H9 (cell line): ENCODE measurements at regions not wholly inside any gene's neighbourhood (a gene's known extent, or its start where the extent isn't known, plus 50 kb on each side); places are given as distances from the start of the nearest gene placed in this dataset.

Experiments
- DNase-seq: peaks from one replicate; pipeline ENCODE4 v3.0.0-alpha.2; 2017
- H2AFZ ChIP-seq: one replicate; pipeline ENCODE4 v1.6.1; 2013; ENCODE audit warnings: mild to moderate bottlenecking, low read length, control low read depth, moderate library complexity
- H2AK5ac ChIP-seq: 2 replicates; pipeline ENCODE4 v1.6.1; 2013; ENCODE audit warnings: low read length, control low read depth, mixed read lengths; ENCODE audit not compliant: insufficient read length
- H2BK120ac ChIP-seq: one replicate; pipeline ENCODE4 v1.6.1; 2013; ENCODE audit warnings: low read depth, mild to moderate bottlenecking, low read length, control low read depth, inconsistent platforms; ENCODE audit not compliant: poor library complexity, severe bottlenecking
- H2BK12ac ChIP-seq: 2 replicates; pipeline ENCODE4 v1.6.1; 2013; ENCODE audit warnings: low read length, control low read depth, mixed read lengths, low read depth; ENCODE audit not compliant: insufficient read length
- H2BK15ac ChIP-seq: 2 replicates; pipeline ENCODE4 v1.6.1; 2013; ENCODE audit warnings: low read depth, low read length, control low read depth
- H2BK20ac ChIP-seq: one replicate; pipeline ENCODE4 v1.6.1; 2013; ENCODE audit warnings: low read depth, mild to moderate bottlenecking, low read length, control low read depth, inconsistent platforms; ENCODE audit not compliant: poor library complexity, severe bottlenecking
- H2BK5ac ChIP-seq: 2 replicates; pipeline ENCODE4 v1.6.1; 2013; ENCODE audit warnings: low read length, control low read depth, mixed read lengths; ENCODE audit not compliant: insufficient read length
- H3K14ac ChIP-seq: 2 replicates; pipeline ENCODE4 v1.6.1; 2013; ENCODE audit warnings: low read length, control low read depth; ENCODE audit not compliant: insufficient read depth
- H3K18ac ChIP-seq: 2 replicates; pipeline ENCODE4 v1.6.1; 2013; ENCODE audit warnings: low read depth, mild to moderate bottlenecking, mixed read lengths, low read length, control low read depth; ENCODE audit not compliant: insufficient read length
- H3K23ac ChIP-seq: 2 replicates; pipeline ENCODE4 v1.6.1; 2013; ENCODE audit warnings: low read length, control low read depth, mixed read lengths, low read depth; ENCODE audit not compliant: insufficient read length
- H3K23me2 ChIP-seq: 2 replicates; pipeline ENCODE4 v1.6.1; 2013; ENCODE audit warnings: low read depth, mild to moderate bottlenecking, mixed read lengths, low read length, control low read depth; ENCODE audit not compliant: insufficient read length, poor library complexity, severe bottlenecking
- H3K27ac ChIP-seq: 2 replicates; pipeline ENCODE4 v1.5.1; 2013; ENCODE audit warnings: low read length, control low read depth, mixed read lengths, low read depth; ENCODE audit not compliant: insufficient read length
- H3K27me3 ChIP-seq: 2 replicates; pipeline ENCODE4 v1.6.1; 2013; ENCODE audit warnings: low read length, control low read depth, inconsistent platforms; ENCODE audit not compliant: insufficient read depth
- H3K4ac ChIP-seq: 2 replicates; pipeline ENCODE4 v1.6.1; 2013; ENCODE audit warnings: low read depth, mild to moderate bottlenecking, control low read depth, inconsistent platforms, low read length, moderate library complexity
- H3K4me1 ChIP-seq: 2 replicates; pipeline ENCODE4 v1.6.1; 2013; ENCODE audit warnings: low read length, control low read depth, inconsistent platforms; ENCODE audit not compliant: insufficient read depth
- H3K4me2 ChIP-seq: 2 replicates; pipeline ENCODE4 v1.6.1; 2013; ENCODE audit warnings: low read length, control low read depth, mixed read lengths; ENCODE audit not compliant: insufficient read length, insufficient read depth
- H3K56ac ChIP-seq: 2 replicates; pipeline ENCODE4 v1.6.1; 2013; ENCODE audit warnings: low read depth, mild to moderate bottlenecking, mixed read lengths, low read length, control low read depth; ENCODE audit not compliant: insufficient read length
- H3K79me1 ChIP-seq: 2 replicates; pipeline ENCODE4 v1.6.1; 2013; ENCODE audit warnings: low read depth, mild to moderate bottlenecking, moderate library complexity, low read length, control low read depth, inconsistent platforms; ENCODE audit not compliant: insufficient read depth, poor library complexity, severe bottlenecking
- H3K79me2 ChIP-seq: 2 replicates; pipeline ENCODE4 v1.6.1; 2013; ENCODE audit warnings: low read length, control low read depth, inconsistent platforms; ENCODE audit not compliant: insufficient read depth
- H3K9ac ChIP-seq: 2 replicates; pipeline ENCODE4 v1.6.1; 2013; ENCODE audit warnings: low read length, control low read depth, mixed read lengths; ENCODE audit not compliant: insufficient read length; ENCODE audit errors: extremely low read depth
- H3K9me3 ChIP-seq: one replicate; pipeline ENCODE4 v1.6.1; 2013; ENCODE audit warnings: low read depth, low read length, inconsistent platforms; ENCODE audit not compliant: control insufficient read depth
- H3T11ph ChIP-seq: one replicate; pipeline ENCODE4 v1.6.1; 2013; ENCODE audit warnings: mild to moderate bottlenecking, low read length, control low read depth, inconsistent platforms
- H4K20me1 ChIP-seq: one replicate; pipeline ENCODE4 v1.6.1; 2013; ENCODE audit not compliant: control insufficient read depth, insufficient read length, insufficient read depth
- H4K5ac ChIP-seq: 2 replicates; pipeline ENCODE4 v1.6.1; 2013; ENCODE audit warnings: low read depth, mild to moderate bottlenecking, mixed read lengths, low read length, control low read depth; ENCODE audit not compliant: insufficient read length
- H4K8ac ChIP-seq: replicated peaks from 2 replicates; pipeline ENCODE4 v1.6.1; 2013; ENCODE audit warnings: low read length, control low read depth, mixed read lengths, low read depth; ENCODE audit not compliant: insufficient read length
- H4K91ac ChIP-seq: 2 replicates; pipeline ENCODE4 v1.6.1; 2013; ENCODE audit warnings: low read depth, mild to moderate bottlenecking, moderate library complexity, mixed read lengths, low read length, control low read depth; ENCODE audit not compliant: insufficient read length
- H3K27ac Mint-ChIP-seq, 3 experiments: 2 replicates in 2 of 3; 3 replicates in 1 of 3; pipeline ENCODE4 v1.8.0; 2020 to 2021; ENCODE audit warnings: mixed read lengths in 3 of 3, mild to moderate bottlenecking in 1 of 3, moderate library complexity in 1 of 3
- H3K27me3 Mint-ChIP-seq: 2 replicates; pipeline ENCODE4 v1.8.0; 2021; ENCODE audit warnings: low read depth, mild to moderate bottlenecking, moderate library complexity, mixed read lengths
- H3K36me3 Mint-ChIP-seq, 3 experiments: 2 replicates in 2 of 3; 3 replicates in 1 of 3; pipeline ENCODE4 v1.8.0; 2020 to 2021; ENCODE audit warnings: low read depth in 3 of 3, mixed read lengths in 3 of 3; ENCODE audit not compliant: insufficient read depth in 1 of 3
- H3K4me1 Mint-ChIP-seq, 2 experiments: 2 replicates each; pipeline ENCODE4 v1.8.0; 2020; ENCODE audit warnings: mixed read lengths in 2 of 2
- H3K4me3 Mint-ChIP-seq, 2 experiments: 2 replicates in 1 of 2; 3 replicates in 1 of 2; pipeline ENCODE4 v1.8.0; 2020 to 2021; ENCODE audit warnings: mild to moderate bottlenecking in 2 of 2, mixed read lengths in 2 of 2, moderate library complexity in 1 of 2
- H3K9me3 Mint-ChIP-seq, 2 experiments: 2 replicates in 1 of 2; 3 replicates in 1 of 2; pipeline ENCODE4 v1.8.0; 2020; ENCODE audit warnings: mild to moderate bottlenecking in 2 of 2, mixed read lengths in 2 of 2, moderate library complexity in 1 of 2
- WGBS: extraction: QIAGEN DNeasy Blood & Tissue Kit; methylation state at CpG from one replicate; pipeline ENCODE4 v1.1.7; 2013; ENCODE audit warnings: missing lambda C conversion rate, low lambda C conversion rate, mixed read lengths; ENCODE audit not compliant: insufficient read length; ENCODE audit errors: extremely low coverage; 5-methylcytosine and 5-hydroxymethylcytosine counted together
- TF ChIP-seq, protein P1 (sequence below): fragments of 200-600 bp; sonication (generic); conservative IDR thresholded peaks from 3 replicates; pipeline ENCODE4 v1.8.0; 2021; ENCODE audit warnings: antibody characterized with exemption, mild to moderate bottlenecking

DNA sequence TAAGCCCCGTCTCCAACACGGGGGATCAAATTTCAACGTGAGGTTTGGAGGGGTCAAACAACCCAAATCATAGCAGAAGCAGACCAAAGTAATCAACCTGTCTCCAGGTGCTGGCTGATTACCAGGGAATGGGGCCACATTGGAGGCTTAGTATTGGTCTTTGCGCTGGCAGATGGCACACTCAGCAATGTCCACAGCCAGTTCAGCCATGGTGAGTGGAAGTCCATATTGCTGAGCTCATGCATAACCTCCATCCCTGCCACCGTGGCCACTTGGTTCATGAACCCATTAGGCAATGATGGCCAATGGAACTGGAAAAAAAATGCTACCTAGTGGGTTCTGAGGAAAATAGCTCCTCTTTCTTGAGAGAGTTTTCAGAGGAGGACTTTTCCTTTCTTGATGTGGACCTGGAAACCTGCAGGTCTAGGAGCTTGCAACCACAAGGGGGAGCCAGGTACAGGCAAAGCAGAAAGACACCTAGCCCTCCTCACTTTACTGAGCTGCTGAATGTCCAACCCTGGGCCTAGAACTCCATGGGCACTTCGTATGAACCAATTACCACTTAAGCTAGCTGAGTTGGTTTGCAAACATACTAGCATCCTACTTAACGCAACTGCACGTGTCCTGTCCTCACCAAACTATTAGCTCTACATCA lies 128.0 kb upstream of the GYPC start:
- H3K9me3 ChIP-seq, result no peaks in the 10 kb centered on the region
- no peak overlapping the region for H3K56ac ChIP-seq
- Mint-ChIP-seq H3K27ac (no peak overlapping the region; a peak in 1 of 7 replicates), H3K27me3 (peaks cover 2% of the 10 kb centered on the region; the same call in 1 of the 2 replicates), H3K4me1 (peaks cover 0 to 3% of the 10 kb centered on the region in 2 experiments; a peak in 2 of 4 replicates), H3K36me3 (no peaks in the 10 kb centered on the region; a peak in 1 of 7 replicates), H3K9me3 (no peaks in the 10 kb centered on the region; a peak in 1 of 5 replicates), H3K4me3 (no peak overlapping the region)
- DNase-seq, result peak; percentile 80
- no peak overlapping the region for H3K23ac ChIP-seq
- H3K27ac ChIP-seq, result no peak overlapping the region
- no peak overlapping the region for H3K18ac ChIP-seq
- TF ChIP-seq, protein P1, sequence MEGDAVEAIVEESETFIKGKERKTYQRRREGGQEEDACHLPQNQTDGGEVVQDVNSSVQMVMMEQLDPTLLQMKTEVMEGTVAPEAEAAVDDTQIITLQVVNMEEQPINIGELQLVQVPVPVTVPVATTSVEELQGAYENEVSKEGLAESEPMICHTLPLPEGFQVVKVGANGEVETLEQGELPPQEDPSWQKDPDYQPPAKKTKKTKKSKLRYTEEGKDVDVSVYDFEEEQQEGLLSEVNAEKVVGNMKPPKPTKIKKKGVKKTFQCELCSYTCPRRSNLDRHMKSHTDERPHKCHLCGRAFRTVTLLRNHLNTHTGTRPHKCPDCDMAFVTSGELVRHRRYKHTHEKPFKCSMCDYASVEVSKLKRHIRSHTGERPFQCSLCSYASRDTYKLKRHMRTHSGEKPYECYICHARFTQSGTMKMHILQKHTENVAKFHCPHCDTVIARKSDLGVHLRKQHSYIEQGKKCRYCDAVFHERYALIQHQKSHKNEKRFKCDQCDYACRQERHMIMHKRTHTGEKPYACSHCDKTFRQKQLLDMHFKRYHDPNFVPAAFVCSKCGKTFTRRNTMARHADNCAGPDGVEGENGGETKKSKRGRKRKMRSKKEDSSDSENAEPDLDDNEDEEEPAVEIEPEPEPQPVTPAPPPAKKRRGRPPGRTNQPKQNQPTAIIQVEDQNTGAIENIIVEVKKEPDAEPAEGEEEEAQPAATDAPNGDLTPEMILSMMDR, result peak; percentile 84
- no peak overlapping the region for H2BK120ac ChIP-seq
- H3K79me1 ChIP-seq, result no peaks in the 10 kb centered on the region
- no peak overlapping the region for H2AFZ ChIP-seq
- WGBS, result no CpG with 5 or more reads among the region's 8 CpGs
- no peak overlapping the region for H4K5ac ChIP-seq
- H3K79me2 ChIP-seq, result no peaks in the 10 kb centered on the region
- H3T11ph ChIP-seq, result no peak overlapping the region
- no peak overlapping the region for H2BK20ac ChIP-seq
- no peak overlapping the region; the same call in 1 of the 2 replicates for H3K14ac ChIP-seq
- H3K9ac ChIP-seq, result no peak overlapping the region
- H3K4me2 ChIP-seq, result no peak overlapping the region
- H3K27me3 ChIP-seq, result no peaks in the 10 kb centered on the region
- no peaks in the 10 kb centered on the region for H4K20me1 ChIP-seq
- no peak overlapping the region for H3K4ac ChIP-seq
- no peak overlapping the region for H2AK5ac ChIP-seq
- H2BK12ac ChIP-seq, result no peak overlapping the region
- no peak overlapping the region for H2BK15ac ChIP-seq
- no peaks in the 10 kb centered on the region for H3K23me2 ChIP-seq
- H4K91ac ChIP-seq, result no peak overlapping the region
- no peak overlapping the region for H2BK5ac ChIP-seq
- no peaks in the 10 kb centered on the region for H3K4me1 ChIP-seq
- no peak overlapping the region for H4K8ac ChIP-seq
